ENCODE measurements at regions not wholly inside any gene's neighbourhood (a gene's known extent, or its start where the extent isn't known, plus 50 kb on each side); places are given as distances from the start of the nearest gene placed in this dataset.

GRCh38 chr2:8306530-8307351, 375.1 kb upstream of the ID2 start:
- TF ChIP-seq CTCF (conservative IDR thresholded peaks at IDR 0.05; ENCODE audit: low read depth, low read length) (no peak), EZH2 (IDR thresholded peaks at IDR 0.05; ENCODE audit: borderline replicate concordance, low read depth, low read length, poor library complexity, severe bottlenecking) (no peak)
